Heart left ventricle (tissue), 13 donors: ENCODE measurements at regions not wholly inside any gene's neighbourhood (a gene's known extent, or its start where the extent isn't known, plus 50 kb on each side); places are given as distances from the start of the nearest gene placed in this dataset.

Source experiments
- CTCF ChIP-seq, 12 donors: fragments of 200-600 bp; sonication (generic) in 4 of 12; IDR thresholded peaks; one replicate each; pipeline versions ENCODE4 v1.5.0 to v1.8.0; 2018 to 2022; ENCODE audit warnings: antibody characterized with exemption in 12 of 12, mild to moderate bottlenecking in 5 of 12
- POLR2A ChIP-seq, 2 donors: fragments of 450-650 bp; IDR thresholded peaks; one replicate each; pipeline ENCODE4 v1.6.1; 2017; ENCODE audit warnings: antibody characterized with exemption in 2 of 2, mild to moderate bottlenecking in 2 of 2, moderate library complexity in 2 of 2
- donor health status: ischemic (EF 13 %, LVEDD 7.1; RV severe dilation, severe dysfunction).
- donor health status: DM: no; HTN: yes; CAD: no.
- donor health status: DM: no; HTN: no; CAD: no.
- donor health status: ischemic (EF 25% LVEDD 6.9; RV normal size, moderate dysfunction).
- donor health status: ischemic (EF 25% LVEDD 5.7; RV mildly dilated, moderate dysfunction).
- donor health status: ischemic (EF 35%, LVEDD 5.7; RV mildly dilated, moderate dysfunction).
- donor health status: nonischemic (EF 11% LVEDD 7.7; RV severe dilation, severe dysfunction).
- donor health status: DM: yes; HTN: yes; CAD: no.
- donor health status: PGD.
- donor health status: ischemic (EF 29% LVEDD 5.4; RV normal size, mild dysfunction).
- donor health status: nonischemic (EF 23%, LVEDD 6.1; RV moderate dilation, normal function).

GRCh38 chr18:64260810-64261209 is 111.9 kb upstream of the LINC00305 start:
- TF ChIP-seq CTCF (IDR thresholded peaks at IDR 0.05) (no peak), POLR2A (IDR thresholded peaks at IDR 0.05) (no peak)
